Small intestine (tissue), 7 donors: ENCODE measurements at regions not wholly inside any gene's neighbourhood (a gene's known extent, or its start where the extent isn't known, plus 50 kb on each side); places are given as distances from the start of the nearest gene placed in this dataset.
A peak's percentile ranks its signal among the peaks of the same experiment; 100 is the strongest.

Experiments used
- DNase-seq, 2 donors: peaks; one replicate each; pipeline versions ENCODE4 v3.0.0 to v3.0.0-alpha.2; 2013
- FAIRE-seq: peaks from 2 replicates; lab custom pipeline; 2012; peaks lifted over from hg19 to GRCh38; lab: Jason Lieb, UNC
- H3K27ac ChIP-seq, 3 donors: one replicate each; pipeline ENCODE4 v1.5.1; 2013; ENCODE audit warnings: low read length in 2 of 3, mild to moderate bottlenecking in 2 of 3, control low read depth in 1 of 3, inconsistent platforms in 1 of 3, low read depth in 1 of 3, moderate library complexity in 1 of 3
- H3K27me3 ChIP-seq, 3 donors: one replicate each; pipeline ENCODE4 v1.6.1; 2013; ENCODE audit warnings: low read length in 3 of 3, inconsistent platforms in 1 of 3; ENCODE audit not compliant: control insufficient read depth in 3 of 3, insufficient read depth in 3 of 3
- H3K36me3 ChIP-seq, 3 donors: one replicate each; pipeline ENCODE4 v1.6.1; 2013; ENCODE audit warnings: low read length in 3 of 3, inconsistent platforms in 1 of 3, low read depth in 1 of 3, mild to moderate bottlenecking in 1 of 3, moderate library complexity in 1 of 3; ENCODE audit not compliant: control insufficient read depth in 3 of 3, insufficient read depth in 2 of 3
- H3K4me1 ChIP-seq, 3 donors: one replicate each; pipeline ENCODE4 v1.6.1; 2013; ENCODE audit warnings: low read length in 2 of 3, inconsistent platforms in 1 of 3, low read depth in 1 of 3, mild to moderate bottlenecking in 1 of 3, moderate library complexity in 1 of 3; ENCODE audit not compliant: control insufficient read depth in 3 of 3, insufficient read depth in 2 of 3
- H3K4me3 ChIP-seq, 3 donors: one replicate each; pipeline ENCODE4 v1.5.1; 2013; ENCODE audit warnings: low read length in 3 of 3, control low read depth in 1 of 3, inconsistent platforms in 1 of 3, low read depth in 1 of 3, mild to moderate bottlenecking in 1 of 3, moderate library complexity in 1 of 3
- H3K9me3 ChIP-seq, 2 donors: one replicate each; pipeline ENCODE4 v1.6.1; 2013; ENCODE audit warnings: low read depth in 1 of 2, low read length in 1 of 2; ENCODE audit not compliant: control insufficient read depth in 2 of 2, insufficient read depth in 1 of 2
- WGBS, 3 donors: extraction: QIAGEN DNeasy Blood & Tissue Kit; methylation state at CpG; one replicate each; pipeline ENCODE4 v1.1.7; 2013; 5-methylcytosine and 5-hydroxymethylcytosine counted together
- donor health status: healthy with polysubstance abuse.
- donor health status: control.
- donor health status: control.
- donor health status: Bipolar disorder and iron deficiency.
- donor health status: healthy.

- DNase-seq (no peak), FAIRE-seq (no peak)
- Histone ChIP-seq H3K4me3 (no peak overlapping the region), H3K4me1 (no peaks in the 10 kb centered on the region), H3K9me3 (no peaks in the 10 kb centered on the region), H3K36me3 (no peaks in the 10 kb centered on the region), H3K27me3 (no peaks in the 10 kb centered on the region), H3K27ac (no peak overlapping the region)
- WGBS, 3 donors = 76 to 80% (median 80%) methylated on average over 9 of the region's 9 CpGs
These were observed 368.3 kb upstream of the DCBLD2 start for GRCh38 chr3:99269606-99270351.

- H3K4me3 ChIP-seq = no peak overlapping the region
- H3K36me3 ChIP-seq = no peaks in the 10 kb centered on the region
- FAIRE-seq (no peak), DNase-seq (no peak)
- WGBS, 3 donors = 81 to 86% (median 84%) methylated on average over 3 of the region's 3 CpGs
- no peaks in the 10 kb centered on the region for H3K27me3 ChIP-seq
- H3K27ac ChIP-seq = no peak overlapping the region
- peaks cover 0 to 3% of the 10 kb centered on the region in 2 donors for H3K9me3 ChIP-seq
- H3K4me1 ChIP-seq = no peaks in the 10 kb centered on the region
These were observed 355.3 kb upstream of the DCBLD2 start for GRCh38 chr3:99256788-99257187.

GRCh38 chr3:99253963-99254355 is 352.5 kb upstream of the DCBLD2 start:
- Histone ChIP-seq H3K4me3 (no peak overlapping the region), H3K27ac (no peak overlapping the region), H3K4me1 (no peaks in the 10 kb centered on the region), H3K36me3 (no peaks in the 10 kb centered on the region), H3K27me3 (no peaks in the 10 kb centered on the region), H3K9me3 (peaks cover 0 to 3% of the 10 kb centered on the region in 2 donors)
- no peak for DNase-seq
- 31 to 53% (median 38%) methylated on average over 2 of the region's 2 CpGs for WGBS, 3 donors
- FAIRE-seq = no peak

GRCh38 chr3:99250821-99251355 is 349.4 kb upstream of the DCBLD2 start:
- DNase-seq (peak in 1 of 2 donors; percentile 2), FAIRE-seq (no peak)
- Histone ChIP-seq H3K4me3 (no peak overlapping the region), H3K9me3 (no peaks in the 10 kb centered on the region), H3K27me3 (no peaks in the 10 kb centered on the region), H3K36me3 (no peaks in the 10 kb centered on the region), H3K27ac (no peak overlapping the region), H3K4me1 (no peaks in the 10 kb centered on the region)
- WGBS, 3 donors = 65 to 86% (median 68%) methylated on average over 1 of the region's 1 CpG

- Histone ChIP-seq H3K36me3 (no peaks in the 10 kb centered on the region), H3K4me3 (no peak overlapping the region), H3K27ac (no peak overlapping the region), H3K9me3 (no peaks in the 10 kb centered on the region), H3K4me1 (no peaks in the 10 kb centered on the region), H3K27me3 (no peaks in the 10 kb centered on the region)
- FAIRE-seq = no peak
- 59 to 68% (median 63%) methylated on average over 4 of the region's 4 CpGs for WGBS, 3 donors
- peak in 1 of 2 donors; percentile 14 for DNase-seq
These were observed 348.8 kb upstream of the DCBLD2 start for GRCh38 chr3:99250272-99250671.

- H3K9me3 ChIP-seq = no peaks in the 10 kb centered on the region
- no peak overlapping the region for H3K4me3 ChIP-seq
- H3K4me1 ChIP-seq = no peaks in the 10 kb centered on the region
- DNase-seq (no peak), FAIRE-seq (no peak)
- H3K36me3 ChIP-seq = no peaks in the 10 kb centered on the region
- WGBS, 3 donors = 88 to 90% (median 90%) methylated on average over 6 of the region's 6 CpGs
- no peaks in the 10 kb centered on the region for H3K27me3 ChIP-seq
- no peak overlapping the region for H3K27ac ChIP-seq
These were observed 348.1 kb upstream of the DCBLD2 start for GRCh38 chr3:99249627-99250026.

GRCh38 chr3:99248913-99249312 is 347.4 kb upstream of the DCBLD2 start:
- no peak overlapping the region for H3K27ac ChIP-seq
- FAIRE-seq (no peak), DNase-seq (no peak)
- H3K36me3 ChIP-seq = no peaks in the 10 kb centered on the region
- 78 to 86% (median 80%) methylated on average over 1 of the region's 1 CpG for WGBS, 3 donors
- H3K9me3 ChIP-seq = no peaks in the 10 kb centered on the region
- H3K27me3 ChIP-seq = no peaks in the 10 kb centered on the region
- no peak overlapping the region for H3K4me3 ChIP-seq
- H3K4me1 ChIP-seq = no peaks in the 10 kb centered on the region

GRCh38 chr3:99248130-99248529 is 346.6 kb upstream of the DCBLD2 start:
- no peak for DNase-seq
- Histone ChIP-seq H3K36me3 (no peaks in the 10 kb centered on the region), H3K4me1 (no peaks in the 10 kb centered on the region), H3K9me3 (no peaks in the 10 kb centered on the region), H3K27ac (no peak overlapping the region), H3K27me3 (no peaks in the 10 kb centered on the region), H3K4me3 (no peak overlapping the region)
- no peak for FAIRE-seq
- 48 to 62% (median 56%) methylated on average over 1 of the region's 1 CpG for WGBS, 3 donors
